HUDEP-2 (cell line): ENCODE measurements at regions not wholly inside any gene's neighbourhood (a gene's known extent, or its start where the extent isn't known, plus 50 kb on each side); places are given as distances from the start of the nearest gene placed in this dataset.

Source experiments
- DNase-seq, 76 experiments: peaks; one replicate each; lab custom pipeline; 2025; ENCODE audit not compliant: unreplicated experiment in 76 of 76; lab: John Stamatoyannopoulos, UW

DNA sequence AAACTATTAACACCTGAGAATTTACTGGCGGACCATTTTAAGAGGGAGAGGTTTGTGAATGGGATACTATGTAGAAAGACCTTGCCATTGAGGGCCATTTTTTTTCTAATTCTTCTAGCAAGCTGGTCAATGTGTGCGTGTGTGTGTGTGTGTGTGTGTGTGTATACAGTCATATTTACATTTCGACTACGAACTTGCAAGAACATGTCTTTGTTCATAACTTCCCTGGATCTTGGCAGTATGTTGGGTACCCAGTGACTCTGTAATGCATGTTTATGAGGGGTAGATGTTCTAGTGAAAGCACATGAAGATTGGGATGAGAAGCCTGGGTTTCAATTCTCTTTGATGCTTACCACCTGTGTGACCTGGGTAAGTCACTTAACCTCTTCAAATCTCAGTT is 133.6 kb downstream of the UBE2E3 start:
- no peak for DNase-seq

- no peak for DNase-seq
Observed at GRCh38 chr2:181116261-181116660, 135.9 kb downstream of the UBE2E3 start.

- DNase-seq: no peak
Observed at GRCh38 chr2:181117206-181117925, 137.0 kb downstream of the UBE2E3 start.

GRCh38 chr2:181120625-181121024 is 140.2 kb downstream of the UBE2E3 start:
- no peak for DNase-seq

GRCh38 chr2:181121996-181122395 is 141.6 kb downstream of the UBE2E3 start:
- no peak for DNase-seq

- DNase-seq: no peak
Observed at GRCh38 chr2:181122601-181123000, 142.2 kb downstream of the UBE2E3 start.

DNA sequence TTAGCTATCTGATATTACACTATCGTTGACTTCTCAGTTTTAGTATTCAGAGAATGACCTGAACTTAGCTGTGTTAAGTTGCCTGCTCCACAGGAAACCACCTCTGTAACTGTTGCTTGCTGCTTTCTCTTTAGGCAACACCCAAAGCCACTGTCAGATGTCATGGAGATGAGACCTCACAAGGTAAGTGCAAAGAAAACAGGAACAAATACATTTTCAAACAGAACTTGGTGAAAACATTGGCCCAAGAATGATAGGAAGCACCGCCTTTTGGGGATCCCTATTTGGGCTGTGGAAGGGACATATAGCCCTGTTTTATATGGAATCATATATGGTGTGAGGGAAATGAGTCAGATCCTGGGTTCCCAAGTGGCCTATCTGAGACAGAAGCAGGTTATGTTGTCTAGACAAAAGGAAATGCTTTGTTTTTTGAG is 143.4 kb downstream of the UBE2E3 start:
- peak in 7 of 76 experiments; percentile 3 to 24 (median 9) for DNase-seq

- DNase-seq: no peak
Observed at GRCh38 chr2:181124497-181124896, 144.1 kb downstream of the UBE2E3 start.

GRCh38 chr2:181125359-181125758 is 145.0 kb downstream of the UBE2E3 start:
- DNase-seq: no peak

DNA sequence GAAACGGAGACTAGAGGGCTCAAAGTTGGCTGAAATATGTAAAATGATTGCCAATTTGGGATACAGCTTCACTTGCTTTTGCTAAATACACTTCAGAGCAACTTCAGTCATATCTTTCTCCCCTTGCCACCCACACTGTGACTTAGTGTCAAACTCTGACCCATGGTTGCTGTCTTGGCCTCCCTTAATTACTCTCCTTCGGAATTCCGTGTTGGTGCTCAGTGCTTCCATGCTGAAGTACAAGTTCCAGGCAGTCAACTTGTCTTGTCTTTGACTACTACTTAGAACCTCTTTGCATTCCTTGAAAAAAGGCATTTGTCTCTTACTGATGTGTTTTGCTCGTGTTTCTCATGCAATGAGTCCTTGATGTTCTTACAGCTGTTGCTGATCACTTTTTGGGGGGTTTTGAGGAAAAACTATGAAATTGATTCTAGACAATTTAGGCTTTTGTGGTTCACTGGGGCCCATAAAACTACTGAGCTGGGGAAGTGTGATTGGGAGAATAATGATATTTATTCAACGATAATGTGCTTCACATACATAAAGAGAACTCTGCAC is 146.0 kb downstream of the UBE2E3 start:
- DNase-seq: no peak

DNA sequence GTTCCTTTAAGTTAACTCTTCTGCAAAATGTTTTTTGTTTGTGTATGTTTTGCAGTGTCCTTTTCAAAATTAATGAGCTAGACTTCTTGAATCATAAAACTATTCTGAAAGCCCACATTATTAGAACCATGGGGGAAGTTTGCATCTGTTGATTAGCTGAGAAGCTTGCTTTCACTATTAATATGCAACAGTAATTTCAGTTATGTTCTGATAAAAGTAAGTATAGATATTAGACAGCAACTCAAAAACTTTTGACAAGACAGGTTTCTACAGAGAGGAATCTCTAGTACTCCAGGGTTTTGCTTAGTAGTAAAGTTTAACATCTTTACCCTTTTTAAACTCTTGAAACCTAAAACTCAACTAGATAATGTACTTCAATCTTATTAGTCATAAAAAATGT is 147.8 kb downstream of the UBE2E3 start:
- DNase-seq: no peak

DNA sequence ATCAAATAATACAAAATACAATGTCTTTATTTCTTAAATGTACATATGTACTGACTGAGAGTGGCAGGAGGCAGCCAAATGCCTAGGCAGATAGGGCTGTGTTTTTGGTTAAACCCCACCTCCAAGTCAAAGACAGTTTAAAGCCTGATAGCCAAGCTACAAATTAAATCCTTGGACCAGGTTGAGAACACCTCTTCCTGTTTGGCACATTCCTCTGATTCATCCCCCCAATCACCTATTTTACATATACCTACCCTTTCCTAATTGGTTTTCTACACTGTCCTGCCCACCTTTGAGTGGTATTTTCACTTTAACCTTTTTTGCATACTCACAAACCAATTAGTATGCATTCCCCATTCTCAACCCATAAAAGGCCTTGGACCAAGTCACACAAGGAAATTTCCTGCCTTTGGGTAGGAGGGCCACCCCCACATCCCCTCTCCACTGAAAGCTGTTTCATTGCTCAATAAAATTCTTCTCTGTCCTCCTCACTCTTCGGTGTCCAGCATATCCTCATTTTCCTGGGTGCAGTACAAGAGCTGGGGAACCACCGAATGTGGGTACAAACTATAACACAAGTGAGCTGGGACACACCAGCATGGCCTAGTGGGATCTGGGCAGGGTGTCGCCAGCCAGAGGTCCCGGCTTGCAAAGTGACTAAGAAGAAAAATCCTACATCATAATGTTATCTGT is 149.1 kb downstream of the UBE2E3 start:
- DNase-seq: no peak

DNA sequence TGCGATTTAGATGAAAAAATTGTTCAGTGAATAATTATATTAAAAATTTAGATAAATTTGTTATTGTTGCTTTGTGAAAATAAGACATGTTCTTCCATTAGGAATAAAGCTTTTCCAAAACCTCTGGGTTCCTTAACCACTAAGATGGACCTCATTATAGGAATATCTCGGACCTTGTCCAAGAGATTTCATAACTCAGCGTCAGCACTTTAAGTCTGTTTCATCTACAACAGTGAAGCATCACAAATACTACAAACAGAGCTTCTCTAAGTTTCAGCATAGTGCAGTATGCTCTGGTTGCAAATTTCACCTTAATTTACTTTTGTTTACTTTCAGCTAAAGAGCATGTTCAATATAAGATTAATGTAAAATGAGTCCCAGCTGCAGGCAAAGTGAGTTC is 150.3 kb downstream of the UBE2E3 start:
- DNase-seq: no peak

DNA sequence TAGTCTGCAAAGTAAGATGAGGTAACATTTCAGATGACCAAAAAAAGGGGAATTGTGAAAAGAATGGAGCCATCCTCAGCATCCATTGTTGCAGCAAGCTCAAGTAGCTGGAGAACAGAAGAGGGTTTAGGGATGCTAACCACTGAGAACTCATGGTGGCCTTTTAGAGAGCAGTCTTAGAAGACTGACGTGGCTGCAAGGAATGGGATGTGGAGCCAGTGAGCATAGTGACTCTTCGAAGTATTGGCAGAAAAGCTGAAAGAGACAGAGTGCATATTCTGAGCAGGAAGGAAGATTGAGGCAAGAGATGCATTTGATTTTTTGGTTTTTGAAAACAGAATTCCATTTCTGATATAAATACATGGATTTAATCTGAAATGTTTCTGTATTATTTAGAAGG is 151.2 kb downstream of the UBE2E3 start:
- no peak for DNase-seq

DNA sequence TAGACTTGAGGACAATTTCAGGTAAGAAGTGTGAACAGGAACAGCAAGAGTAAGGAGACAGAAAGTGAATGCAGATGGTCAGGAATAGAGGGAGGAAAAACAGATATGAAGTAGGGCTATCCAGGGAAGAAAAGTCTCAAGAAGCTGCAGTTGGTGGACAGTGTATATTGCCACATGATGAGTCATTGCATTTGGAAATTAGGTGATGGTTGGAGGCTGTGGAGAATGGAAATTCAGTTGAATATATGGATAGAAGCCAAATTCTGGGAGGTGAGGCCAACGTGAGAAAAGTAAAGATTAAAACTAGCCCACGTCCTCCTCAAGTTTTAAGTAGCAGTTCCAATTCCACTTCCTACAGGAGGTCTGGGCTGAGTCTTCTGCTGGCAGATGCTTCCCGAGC is 158.4 kb downstream of the UBE2E3 start:
- peak in 1 of 76 experiments; percentile 4 for DNase-seq

DNA sequence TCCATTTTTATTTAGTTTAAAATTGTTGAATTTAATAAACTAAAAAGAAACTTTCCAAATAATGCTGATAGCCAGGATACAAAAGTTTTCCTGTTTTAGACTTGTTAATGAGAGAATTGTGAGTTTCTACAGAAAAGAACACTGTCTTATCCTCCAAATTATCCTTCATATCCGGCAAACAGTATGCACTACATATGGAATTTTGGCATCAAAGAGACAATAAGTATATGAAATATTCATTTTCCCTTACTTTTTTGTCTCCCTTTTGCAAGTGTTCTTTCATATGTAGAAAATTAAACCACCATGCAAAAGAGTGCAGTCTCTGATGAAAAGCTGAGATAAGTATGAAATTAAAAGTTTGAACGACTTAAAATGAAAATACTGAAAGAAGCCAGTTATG is 159.4 kb downstream of the UBE2E3 start:
- DNase-seq: no peak

GRCh38 chr2:181140414-181140813 is 160.0 kb downstream of the UBE2E3 start:
- DNase-seq: no peak

- no peak for DNase-seq
Observed at GRCh38 chr2:181140928-181141327, 160.5 kb downstream of the UBE2E3 start.

DNA sequence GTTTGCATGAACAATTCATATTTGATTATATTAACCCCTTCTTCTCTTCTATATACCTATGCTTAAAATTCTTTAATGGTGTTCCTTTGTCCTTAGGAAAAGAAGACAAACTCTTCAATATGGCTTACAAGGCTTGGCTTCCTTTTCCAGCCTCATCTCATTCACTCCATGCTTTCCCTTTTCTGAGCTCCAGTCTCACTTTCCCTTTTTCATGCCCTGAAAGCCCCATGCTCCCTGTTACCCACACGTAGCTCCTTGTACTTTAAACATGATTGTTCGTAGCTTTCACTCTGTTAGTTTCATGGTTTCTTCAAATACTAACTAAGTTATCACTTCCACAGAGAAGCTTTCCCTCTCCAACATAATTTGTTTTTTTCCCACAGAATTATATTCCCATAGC is 161.3 kb downstream of the UBE2E3 start:
- DNase-seq: no peak

DNA sequence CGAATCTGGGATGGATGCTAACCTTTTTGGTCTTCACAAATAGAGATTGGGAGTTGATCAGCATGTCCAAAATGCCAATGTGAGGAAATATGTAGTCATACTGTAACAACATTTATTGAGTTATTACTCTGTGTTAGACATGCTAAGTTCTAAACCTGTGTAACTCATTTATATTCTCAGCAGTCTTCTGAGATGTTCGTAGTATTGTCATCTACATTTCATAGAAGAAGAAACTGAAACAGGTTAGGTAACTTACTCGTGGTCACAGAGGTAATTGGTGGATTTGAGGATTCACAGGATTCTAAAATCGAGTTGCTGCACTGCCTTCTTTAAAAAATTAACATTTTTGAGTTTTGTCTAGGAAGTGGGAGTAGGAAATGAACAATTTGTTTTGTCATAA is 162.1 kb downstream of the UBE2E3 start:
- DNase-seq: no peak

DNA sequence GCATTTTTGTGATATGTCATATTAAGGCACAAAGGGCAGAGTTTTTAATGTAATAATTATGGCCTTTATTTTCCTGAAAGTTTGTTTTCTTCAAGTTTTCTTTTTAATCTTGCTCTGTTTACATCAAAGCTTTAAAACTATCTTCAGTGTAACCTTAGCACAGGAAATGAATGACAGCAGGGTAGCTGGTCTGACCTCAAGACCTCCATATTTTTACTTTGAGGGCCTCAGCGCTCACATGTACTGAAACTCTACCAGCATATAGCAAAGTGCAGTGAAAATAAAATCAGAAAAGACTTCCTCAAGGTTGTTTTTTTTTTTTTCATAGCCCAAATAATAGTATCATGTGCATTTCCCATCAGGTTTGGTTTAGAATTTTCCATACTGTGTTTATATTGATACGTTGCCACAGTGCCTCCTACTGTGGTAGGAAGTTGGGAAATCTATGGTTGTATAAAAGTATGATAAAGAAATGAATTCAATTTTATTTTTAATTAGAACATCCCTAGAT is 163.4 kb downstream of the UBE2E3 start:
- DNase-seq: no peak

GRCh38 chr2:181145645-181146044 is 165.2 kb downstream of the UBE2E3 start:
- DNase-seq: no peak
